ENCODE measurements at regions not wholly inside any gene's neighbourhood (a gene's known extent, or its start where the extent isn't known, plus 50 kb on each side); places are given as distances from the start of the nearest gene placed in this dataset.

GRCh38 chr7:16051561-16052255, 365.2 kb upstream of the MEOX2 start:
- in situ Hi-C loops (cut with HindIII; ENCODE audit: low pct_unique_long_range_greater_than_20kb, low sequenced_read_pairs) = no loop called here
- intact Hi-C loops (cut with micrococcal nuclease; ENCODE audit: unreplicated experiment) = no loop called here
- CTCF ChIA-PET = no interaction called here

DNA sequence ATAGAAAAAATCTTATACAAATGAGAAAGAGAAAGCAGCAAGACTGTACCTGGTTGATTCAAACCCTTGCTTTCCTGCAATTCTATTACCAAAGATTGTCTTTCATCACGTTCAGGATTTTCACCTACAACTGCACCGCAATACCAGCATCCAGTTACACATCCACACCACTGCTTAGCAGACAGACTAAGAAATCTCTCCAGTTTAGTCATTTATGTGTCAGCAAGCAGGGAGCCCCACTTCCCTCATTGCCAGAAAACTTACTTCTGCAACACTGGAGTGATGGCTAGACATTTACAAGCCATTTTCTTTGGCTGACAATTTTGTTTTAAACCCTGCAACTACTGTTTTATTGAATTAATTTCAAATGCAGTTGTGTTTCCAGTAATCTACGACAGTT, 359.6 kb upstream of the MEOX2 start:
- CTCF ChIA-PET = no interaction called here
- POLR2A ChIA-PET = no interaction called here
- ATAC-seq (no peak), DNase-seq (ENCODE audit: low read depth, low spot score) (no peak)
- Histone ChIP-seq H3K4me1 (ENCODE audit: control insufficient read depth, insufficient read depth, low read length) (no peaks in the 10 kb centered on the region), H3K27me3 (ENCODE audit: control insufficient read depth, insufficient read depth, low read length) (no peaks in the 10 kb centered on the region), H3K9me3 (ENCODE audit: control insufficient read depth, insufficient read depth, low read depth, low read length) (no peaks in the 10 kb centered on the region), H3K27ac (ENCODE audit: low read length) (no peak overlapping the region), H3K4me3 (ENCODE audit: low read depth in 2 of 2, low read length in 2 of 2) (no peak overlapping the region), H3K36me3 (ENCODE audit: control insufficient read depth, insufficient read depth, low read length) (no peaks in the 10 kb centered on the region)
- BruUV-seq (replicated peaks) = no TSS peak
- in situ Hi-C loops (cut with HindIII; ENCODE audit: low pct_unique_long_range_greater_than_20kb, low sequenced_read_pairs) = loop anchor here (5.0 kb wide), 1 partner anchor 34 kb away; no protein-coding TSS in a partner anchor
- TF ChIP-seq TCF7L2 (IDR thresholded peaks at IDR 0.05; ENCODE audit: low read depth, low read length) (no peak), REST (IDR thresholded peaks at IDR 0.05; ENCODE audit: insufficient read depth in 1 of 2, low read depth in 2 of 2, low read length in 1 of 2) (no peak), POLR2AphosphoS5 (IDR thresholded peaks at IDR 0.05; ENCODE audit: low read depth, low read length) (no peak), SIN3A (IDR thresholded peaks at IDR 0.05; ENCODE audit: borderline replicate concordance, insufficient read depth, low read depth, low read length) (no peak)
- TF ChIP-seq, protein P1, sequence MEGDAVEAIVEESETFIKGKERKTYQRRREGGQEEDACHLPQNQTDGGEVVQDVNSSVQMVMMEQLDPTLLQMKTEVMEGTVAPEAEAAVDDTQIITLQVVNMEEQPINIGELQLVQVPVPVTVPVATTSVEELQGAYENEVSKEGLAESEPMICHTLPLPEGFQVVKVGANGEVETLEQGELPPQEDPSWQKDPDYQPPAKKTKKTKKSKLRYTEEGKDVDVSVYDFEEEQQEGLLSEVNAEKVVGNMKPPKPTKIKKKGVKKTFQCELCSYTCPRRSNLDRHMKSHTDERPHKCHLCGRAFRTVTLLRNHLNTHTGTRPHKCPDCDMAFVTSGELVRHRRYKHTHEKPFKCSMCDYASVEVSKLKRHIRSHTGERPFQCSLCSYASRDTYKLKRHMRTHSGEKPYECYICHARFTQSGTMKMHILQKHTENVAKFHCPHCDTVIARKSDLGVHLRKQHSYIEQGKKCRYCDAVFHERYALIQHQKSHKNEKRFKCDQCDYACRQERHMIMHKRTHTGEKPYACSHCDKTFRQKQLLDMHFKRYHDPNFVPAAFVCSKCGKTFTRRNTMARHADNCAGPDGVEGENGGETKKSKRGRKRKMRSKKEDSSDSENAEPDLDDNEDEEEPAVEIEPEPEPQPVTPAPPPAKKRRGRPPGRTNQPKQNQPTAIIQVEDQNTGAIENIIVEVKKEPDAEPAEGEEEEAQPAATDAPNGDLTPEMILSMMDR (IDR thresholded peaks at IDR 0.05) = no peak
- intact Hi-C loops (cut with micrococcal nuclease; ENCODE audit: unreplicated experiment) = no loop called here

More at GRCh38 chr7:16051561-16052255, 365.2 kb upstream of the MEOX2 start:
- no peaks in the 10 kb centered on the region for H3K36me3 ChIP-seq (ENCODE audit: control insufficient read depth, insufficient read depth, low read length)
- H3K27me3 ChIP-seq (ENCODE audit: control insufficient read depth, insufficient read depth, low read length) = no peaks in the 10 kb centered on the region
- H3K4me1 ChIP-seq (ENCODE audit: control insufficient read depth, insufficient read depth, low read length) = no peaks in the 10 kb centered on the region
- H3K9me3 ChIP-seq (ENCODE audit: control insufficient read depth, insufficient read depth, low read depth, low read length) = no peaks in the 10 kb centered on the region
- H3K4me3 ChIP-seq (ENCODE audit: low read depth in 2 of 2, low read length in 2 of 2) = no peak overlapping the region
- DNase-seq (ENCODE audit: low read depth, low spot score) (no peak), ATAC-seq (no peak)
- no peak for TF ChIP-seq POLR2AphosphoS5 (IDR thresholded peaks at IDR 0.05; ENCODE audit: low read depth, low read length)
- TF ChIP-seq REST (IDR thresholded peaks at IDR 0.05; ENCODE audit: insufficient read depth in 1 of 2, low read depth in 2 of 2, low read length in 1 of 2) = no peak
- no peak for TF ChIP-seq SIN3A (IDR thresholded peaks at IDR 0.05; ENCODE audit: borderline replicate concordance, insufficient read depth, low read depth, low read length)
- TF ChIP-seq, protein P1 (IDR thresholded peaks at IDR 0.05) = no peak
- TF ChIP-seq TCF7L2 (IDR thresholded peaks at IDR 0.05; ENCODE audit: low read depth, low read length) = no peak
- H3K27ac ChIP-seq (ENCODE audit: low read length) = no peak overlapping the region
- POLR2A ChIA-PET = interaction anchor here (0.5 kb wide), 2 partner anchors 561 to 1270 kb away, joined by 3 read pairs; no protein-coding TSS in a partner anchor
- BruUV-seq (replicated peaks) = no TSS peak

All from Panc1 (cell line).